GM19023 (cell line): ENCODE measurements at regions not wholly inside any gene's neighbourhood (a gene's known extent, or its start where the extent isn't known, plus 50 kb on each side); places are given as distances from the start of the nearest gene placed in this dataset.
"Not testable (repeated sequence)": the region's sequence is repeated elsewhere in the genome, so short reads cannot be mapped to it uniquely, and the experiment has no call there.

Source experiments
- ATAC-seq: cut with Tn5 transposase; IDR thresholded peaks from one replicate; pipeline ENCODE4 v1.9.1; 2021; ENCODE audit warnings: mild to moderate bottlenecking, moderate library complexity; ENCODE audit not compliant: unreplicated experiment

GRCh38 chr19:27719034-27719433 is 1493.9 kb downstream of the UQCRFS1 start:
- ATAC-seq: no peak

- ATAC-seq: no peak
These were observed 1494.7 kb downstream of the UQCRFS1 start for GRCh38 chr19:27718234-27718633.

GRCh38 chr19:27717825-27718224 is 1495.1 kb downstream of the UQCRFS1 start:
- no peak for ATAC-seq

DNA sequence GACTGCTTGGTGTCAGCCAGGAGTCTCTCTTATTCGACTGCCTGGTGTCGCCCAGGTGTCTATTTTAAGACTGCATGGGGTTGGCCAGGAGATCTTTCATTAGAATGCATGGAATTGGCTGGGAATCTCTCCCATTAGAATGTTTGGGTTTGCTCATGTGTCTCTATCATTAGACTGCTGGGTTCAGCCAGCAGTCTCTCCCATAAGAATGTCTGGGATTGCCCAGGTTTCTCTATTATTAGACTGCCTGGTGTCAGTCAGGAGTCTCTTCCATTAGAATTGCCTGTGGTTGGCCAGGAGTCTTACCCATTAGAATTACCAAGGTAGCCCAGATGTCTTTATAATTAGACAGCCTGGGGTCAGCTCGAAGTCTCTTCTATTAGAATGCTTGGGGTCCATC is 1496.0 kb downstream of the UQCRFS1 start:
- ATAC-seq: no peak

DNA sequence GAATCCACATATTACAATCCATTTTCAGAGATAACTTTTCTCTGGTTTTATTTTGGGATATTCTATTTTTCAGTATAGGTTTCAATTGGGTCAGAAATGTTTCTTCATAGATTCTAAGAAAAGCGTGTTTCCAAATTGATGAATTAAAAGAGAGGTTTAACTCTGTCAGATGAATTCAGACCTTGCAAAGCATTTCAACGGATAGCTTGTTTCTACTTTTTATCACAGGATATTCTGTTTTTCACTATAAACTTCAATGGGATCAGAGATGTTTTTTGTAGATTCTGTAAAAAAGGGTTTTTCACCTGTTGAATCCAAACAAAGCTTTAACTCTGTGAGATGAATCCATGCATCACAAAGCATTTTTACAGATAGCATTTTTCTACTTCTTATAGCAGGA is 1498.1 kb downstream of the UQCRFS1 start:
- no peak for ATAC-seq

DNA sequence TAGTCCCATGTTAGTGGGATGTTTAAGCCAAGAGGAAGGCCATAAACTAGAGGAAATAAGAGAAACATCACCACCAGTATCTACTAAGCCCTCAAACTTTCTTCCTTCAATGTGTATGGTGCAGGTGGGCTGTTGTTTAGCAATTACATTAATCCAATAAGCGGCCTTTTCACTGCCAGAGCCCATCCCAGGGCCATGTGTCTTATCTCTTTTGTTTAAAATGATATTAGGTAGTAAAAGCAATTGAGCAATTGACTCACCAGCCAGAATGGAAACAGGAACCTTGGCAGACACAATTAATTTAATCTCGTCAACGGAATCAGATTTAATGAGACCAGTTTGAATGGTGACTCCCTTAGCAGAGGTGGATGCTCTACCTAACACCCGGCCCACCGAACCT is 1503.5 kb downstream of the UQCRFS1 start:
- ATAC-seq: no peak

DNA sequence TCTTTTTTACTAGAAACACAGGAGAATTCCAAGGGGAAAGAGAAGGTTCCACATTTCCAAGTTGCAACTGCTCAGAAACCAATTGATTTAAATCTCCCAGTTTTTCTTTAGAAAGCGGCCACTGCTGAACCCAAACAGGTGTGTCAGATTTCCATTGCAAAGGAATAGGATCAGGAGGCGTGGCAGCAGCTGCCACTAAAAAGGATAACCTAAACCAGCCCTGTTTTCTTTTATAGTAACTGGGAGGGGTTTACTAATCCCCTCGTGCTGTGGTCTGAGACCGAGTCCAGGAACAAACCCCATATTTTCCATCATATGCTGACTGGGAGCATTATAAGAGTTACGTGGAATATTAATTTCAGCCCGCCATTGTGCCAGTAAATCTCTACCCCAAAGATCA is 1504.0 kb downstream of the UQCRFS1 start:
- ATAC-seq: not testable (repeated sequence)

GRCh38 chr19:27707026-27707425 is 1505.9 kb downstream of the UQCRFS1 start:
- ATAC-seq: not testable (repeated sequence)

DNA sequence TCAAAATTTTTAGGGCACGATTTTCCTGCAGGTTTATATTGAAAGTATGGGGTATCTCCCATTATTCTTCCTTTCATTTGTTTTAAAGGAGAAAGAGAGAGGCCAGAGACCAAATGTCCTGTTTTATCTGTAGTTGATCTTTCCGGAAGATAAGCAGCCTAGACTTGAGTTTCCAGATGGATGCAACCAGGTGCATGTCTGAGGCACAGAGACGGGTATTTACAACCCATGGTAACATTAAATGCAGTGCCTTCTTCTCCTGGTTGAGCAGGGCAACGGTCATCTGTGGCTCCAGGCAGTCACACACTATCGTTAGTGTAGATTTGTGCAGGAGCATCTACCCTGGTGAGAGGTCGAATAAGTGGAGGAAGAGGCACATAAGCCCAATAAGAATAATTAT is 1507.1 kb downstream of the UQCRFS1 start:
- no peak for ATAC-seq

GRCh38 chr19:27694361-27695055 is 1518.4 kb downstream of the UQCRFS1 start:
- no peak for ATAC-seq

- ATAC-seq: no peak
These were observed 1521.0 kb downstream of the UQCRFS1 start for GRCh38 chr19:27691991-27692390.

DNA sequence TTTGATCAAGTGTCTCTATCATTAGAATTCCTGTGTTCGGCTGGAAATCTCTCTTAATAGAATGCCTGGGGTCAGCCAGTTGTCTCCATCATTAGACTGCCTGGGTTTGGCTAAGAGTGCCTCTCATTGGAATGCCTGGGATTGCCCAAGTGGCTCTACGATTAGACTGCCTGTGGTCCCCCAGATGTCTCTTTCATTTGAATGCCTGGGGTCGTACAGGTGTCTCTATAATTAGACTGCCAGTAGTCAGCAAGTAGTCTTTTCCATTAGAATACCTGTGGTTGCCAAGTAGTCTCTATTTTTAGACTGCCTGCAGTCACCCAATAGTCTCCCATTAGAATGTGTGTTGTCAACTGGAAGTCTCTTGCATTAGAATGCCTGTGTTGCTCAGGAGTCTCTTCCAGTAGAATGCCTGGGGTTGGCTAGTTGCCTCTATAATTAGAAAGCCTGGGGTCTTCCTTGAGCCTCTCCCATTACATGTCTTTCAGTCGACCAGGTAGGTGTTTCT is 1523.2 kb downstream of the UQCRFS1 start:
- ATAC-seq: no peak

DNA sequence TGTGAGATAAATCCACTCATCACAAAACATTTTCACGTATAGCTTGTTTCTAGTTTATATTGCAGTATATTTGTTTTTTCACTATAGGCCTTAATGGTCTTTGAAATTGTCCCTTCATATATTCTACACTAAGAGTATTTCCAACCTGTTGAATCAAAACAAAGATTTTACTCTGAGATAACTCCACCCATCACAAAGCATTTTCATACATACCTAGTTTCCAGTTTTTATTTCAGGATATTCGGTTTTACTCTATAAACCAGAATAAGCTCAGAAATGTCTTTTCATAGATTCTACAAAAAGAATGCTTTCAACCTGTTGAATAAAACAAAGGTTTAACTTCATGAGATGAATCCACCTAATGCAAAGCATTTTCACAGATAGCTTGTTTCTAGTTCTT is 1528.7 kb downstream of the UQCRFS1 start:
- no peak for ATAC-seq

DNA sequence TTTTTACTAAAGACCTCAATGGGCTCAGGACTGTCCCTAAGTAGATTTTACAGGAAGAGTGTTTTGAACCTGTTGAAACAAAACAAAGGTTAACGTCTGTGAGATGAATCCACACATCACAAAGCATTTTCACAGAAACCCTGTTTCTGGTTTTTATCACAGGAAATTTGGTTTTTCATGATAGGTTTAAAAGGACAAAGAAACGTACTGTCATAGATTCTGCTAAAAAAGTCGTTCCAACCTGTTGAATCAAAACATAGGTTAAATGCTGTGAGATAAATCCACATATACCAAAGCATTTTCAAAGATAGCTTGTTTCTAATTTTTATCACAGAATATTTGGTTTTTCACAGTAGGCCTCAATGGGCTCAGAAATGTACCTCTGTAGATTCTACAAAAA is 1531.0 kb downstream of the UQCRFS1 start:
- ATAC-seq: no peak

DNA sequence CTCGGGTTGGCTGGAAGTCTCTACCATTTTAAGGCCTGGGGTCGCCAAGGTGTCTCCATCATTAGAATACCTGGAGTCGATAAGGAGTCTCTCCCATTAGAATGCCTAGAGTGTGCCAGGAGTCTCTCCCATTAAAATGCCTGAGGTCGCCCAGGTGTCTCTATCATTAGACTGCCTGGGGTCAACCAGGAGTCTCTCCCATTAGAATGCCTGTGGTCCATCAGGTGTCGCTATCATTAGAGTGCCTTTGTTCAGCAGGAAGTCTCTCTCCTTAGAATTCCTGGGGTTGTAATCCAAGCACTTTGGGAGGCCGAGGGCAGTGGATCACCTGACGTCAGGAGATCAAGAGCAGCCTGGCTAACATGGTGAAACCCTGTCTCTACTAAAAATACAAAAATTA is 1533.0 kb downstream of the UQCRFS1 start:
- ATAC-seq: no peak

DNA sequence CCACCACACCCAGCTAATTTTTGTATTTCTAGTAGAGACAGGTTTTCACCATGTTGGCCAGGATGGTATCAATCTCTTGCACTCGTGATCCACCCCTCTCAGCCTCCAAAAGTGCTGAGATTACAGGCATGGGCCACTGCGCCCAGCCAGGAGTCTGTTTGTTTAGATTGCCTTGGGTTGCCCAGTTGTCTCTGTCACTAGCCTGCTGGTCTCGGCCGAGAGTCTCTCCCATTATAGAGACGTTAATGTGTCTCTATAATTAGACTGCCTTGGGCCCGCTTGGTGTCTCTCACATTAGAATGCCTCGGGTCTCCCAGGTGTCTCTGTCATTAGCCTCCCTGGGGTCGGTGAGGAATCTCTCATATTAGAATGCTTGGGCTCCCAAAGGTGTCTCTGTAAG is 1533.6 kb downstream of the UQCRFS1 start:
- no peak for ATAC-seq

GRCh38 chr19:27676877-27677276 is 1536.1 kb downstream of the UQCRFS1 start:
- ATAC-seq: no peak

- ATAC-seq: no peak
These were observed 1536.6 kb downstream of the UQCRFS1 start for GRCh38 chr19:27676334-27676733.

- ATAC-seq: no peak
These were observed 1537.2 kb downstream of the UQCRFS1 start for GRCh38 chr19:27675771-27676170.

- ATAC-seq: no peak
These were observed 1538.2 kb downstream of the UQCRFS1 start for GRCh38 chr19:27674701-27675100.

DNA sequence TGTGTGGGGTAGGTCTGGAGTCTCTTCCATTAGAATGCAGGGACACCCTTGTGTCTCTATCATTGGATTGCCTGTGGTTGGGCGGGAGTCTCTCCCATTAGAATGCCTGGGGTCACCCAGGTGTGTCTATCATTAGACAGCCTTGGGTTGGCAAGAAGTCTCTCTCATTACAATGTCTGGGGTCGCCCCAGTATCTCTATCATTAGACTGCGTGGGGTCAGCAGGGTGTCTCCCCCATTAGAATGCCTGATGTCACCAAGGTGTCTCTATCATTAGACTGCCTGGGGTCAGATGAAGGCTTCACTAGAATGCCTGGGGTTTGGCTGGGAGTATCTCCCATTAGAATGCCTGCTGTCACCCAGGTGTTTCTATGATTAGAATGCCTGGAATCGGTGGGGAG is 1539.0 kb downstream of the UQCRFS1 start:
- ATAC-seq: no peak

DNA sequence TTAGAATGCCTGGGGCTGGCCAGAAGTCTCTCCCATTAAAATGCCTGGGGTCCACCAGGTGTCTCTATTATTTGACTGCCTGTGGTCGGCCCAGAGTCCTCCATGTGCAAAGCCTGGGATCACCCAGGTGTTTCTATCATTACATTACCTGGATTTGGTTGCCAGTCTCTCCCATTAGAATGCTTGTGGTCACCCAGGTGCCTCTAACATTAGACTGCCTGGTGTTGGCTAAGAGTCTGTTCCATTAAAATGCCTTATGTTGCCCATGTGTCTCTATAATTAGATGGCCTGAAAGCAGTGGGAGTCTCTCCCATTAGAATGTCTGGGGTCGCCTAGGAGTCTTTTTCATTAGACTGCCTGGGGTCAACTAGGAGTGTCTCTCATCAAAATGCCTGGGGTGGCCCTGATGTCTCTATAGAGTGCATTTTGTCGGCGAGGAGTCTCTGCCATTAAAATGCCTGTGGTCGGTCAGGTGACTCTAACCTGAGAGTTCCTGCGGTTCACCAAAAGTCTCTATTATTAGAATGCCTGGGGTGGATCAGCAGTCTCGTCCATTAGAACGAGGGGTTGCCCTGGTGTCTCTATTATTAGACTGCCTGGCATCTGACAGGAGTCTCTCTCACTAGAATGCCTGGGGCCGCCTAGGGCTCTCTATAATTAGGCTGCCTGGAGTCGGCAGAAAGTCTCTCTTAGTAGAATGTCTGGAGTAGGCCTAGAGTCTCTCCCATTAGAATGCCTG is 1540.5 kb downstream of the UQCRFS1 start:
- no peak for ATAC-seq
